ENCODE measurements at regions not wholly inside any gene's neighbourhood (a gene's known extent, or its start where the extent isn't known, plus 50 kb on each side); places are given as distances from the start of the nearest gene placed in this dataset.

DNA sequence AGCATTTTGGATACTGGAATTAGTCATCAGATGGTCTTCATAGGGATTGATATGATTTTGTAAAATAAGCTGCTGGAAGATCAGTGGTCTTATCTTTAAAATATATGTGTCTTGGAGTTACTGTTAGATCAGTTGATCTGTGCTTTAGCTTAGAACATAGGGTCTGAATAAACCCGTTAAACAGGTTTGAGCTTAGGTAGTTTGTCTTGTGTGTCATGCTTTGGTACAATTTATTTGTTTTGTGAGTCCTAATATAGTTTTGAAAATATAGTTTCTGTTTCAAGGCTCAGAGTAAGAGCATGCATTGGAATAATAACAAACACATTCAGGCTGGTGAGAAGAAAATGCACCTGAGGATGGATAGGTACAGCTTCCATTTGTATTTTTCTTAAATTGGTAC, 505.0 kb downstream of the SLC16A7 start:
- DNase-seq, result no peak
- in situ Hi-C loops (cut with HindIII; ENCODE audit: low pct_ligation_motif_present, low pct_unique_long_range_greater_than_20kb, low sequenced_read_pairs), result no loop called here

DNA sequence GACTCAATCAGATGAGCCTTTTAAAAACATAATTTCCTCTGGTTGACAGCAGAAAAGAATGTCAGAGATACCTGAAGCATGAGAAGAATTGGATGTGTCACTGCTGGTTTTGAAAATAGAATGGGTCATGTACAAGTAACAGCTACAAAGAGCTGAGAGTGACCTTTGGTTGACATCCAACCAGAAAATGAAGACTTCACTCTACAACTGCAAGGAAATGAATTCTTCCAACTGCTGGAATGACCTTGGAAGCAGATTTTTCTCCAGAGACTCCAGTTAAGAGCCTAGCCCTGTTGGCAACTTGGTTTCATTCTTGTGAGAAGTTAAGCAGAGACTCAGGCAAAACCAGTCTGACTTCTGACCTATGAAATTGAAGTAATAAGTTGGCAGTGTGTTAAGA, 505.9 kb downstream of the SLC16A7 start:
- no peak for DNase-seq
- in situ Hi-C loops (cut with HindIII; ENCODE audit: low pct_ligation_motif_present, low pct_unique_long_range_greater_than_20kb, low sequenced_read_pairs), result no loop called here

DNA sequence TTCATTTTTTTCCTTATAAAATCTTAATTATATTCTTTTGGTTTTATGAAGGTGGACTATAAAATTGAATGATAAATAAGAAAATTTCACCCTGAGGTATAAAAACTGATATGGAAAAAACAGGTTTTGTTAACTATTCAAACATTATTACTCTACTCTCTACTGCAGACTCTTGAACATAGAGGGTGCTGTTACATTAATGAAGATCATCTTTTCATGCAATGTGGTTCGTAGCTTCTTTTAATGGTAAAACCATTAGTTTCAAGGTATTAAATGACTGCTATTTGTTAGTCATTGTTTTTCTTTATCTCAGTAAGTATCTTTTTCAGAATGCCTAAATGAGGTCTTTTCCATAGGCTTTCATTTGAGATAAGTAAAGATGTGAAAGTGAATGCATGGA, 510.4 kb downstream of the SLC16A7 start:
- in situ Hi-C loops (cut with HindIII; ENCODE audit: low pct_ligation_motif_present, low pct_unique_long_range_greater_than_20kb, low sequenced_read_pairs), result no loop called here

DNA sequence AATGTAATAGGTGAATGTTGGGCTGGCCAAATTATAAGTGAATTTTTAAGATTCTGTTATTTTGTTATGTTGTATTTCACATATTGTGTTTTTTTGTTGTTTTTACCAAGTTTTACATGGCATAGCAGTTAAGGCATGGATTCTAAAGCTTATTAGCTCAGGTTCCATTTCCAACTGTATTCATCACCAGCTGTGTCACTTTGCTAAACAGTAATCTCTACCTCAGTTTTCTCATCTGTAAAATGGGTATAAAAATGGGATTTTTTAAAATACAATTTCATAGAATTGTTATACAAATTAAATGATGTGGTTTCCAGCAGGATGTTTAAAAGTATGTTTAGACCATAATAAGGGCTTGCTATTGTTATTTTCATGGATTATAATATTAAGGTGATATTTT, 512.2 kb downstream of the SLC16A7 start:
- in situ Hi-C loops (cut with HindIII; ENCODE audit: low pct_ligation_motif_present, low pct_unique_long_range_greater_than_20kb, low sequenced_read_pairs), result no loop called here
- DNase-seq, result no peak

More for the DNA sequence above, 510.4 kb downstream of the SLC16A7 start:
- peak; percentile 47 for DNase-seq

DNA sequence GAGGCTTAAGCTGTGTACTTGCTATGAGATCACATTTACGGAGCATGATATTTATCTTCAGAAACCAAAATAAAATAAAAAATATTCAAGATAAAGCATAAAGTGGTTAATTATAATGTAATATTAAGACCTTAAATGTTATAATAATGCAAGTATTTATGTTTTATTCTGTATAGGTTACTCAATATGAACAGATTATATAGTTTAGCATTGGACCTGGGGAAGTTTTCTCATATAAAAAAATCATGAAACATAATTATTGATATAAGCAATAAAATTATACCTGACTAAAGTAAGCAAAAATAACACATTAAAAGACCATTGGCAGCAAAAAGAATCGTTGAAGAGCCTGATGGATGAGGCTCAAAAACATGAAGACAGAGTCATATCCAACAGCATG, 516.2 kb downstream of the SLC16A7 start:
- no peak for DNase-seq
- in situ Hi-C loops (cut with HindIII; ENCODE audit: low pct_ligation_motif_present, low pct_unique_long_range_greater_than_20kb, low sequenced_read_pairs), result no loop called here

DNA sequence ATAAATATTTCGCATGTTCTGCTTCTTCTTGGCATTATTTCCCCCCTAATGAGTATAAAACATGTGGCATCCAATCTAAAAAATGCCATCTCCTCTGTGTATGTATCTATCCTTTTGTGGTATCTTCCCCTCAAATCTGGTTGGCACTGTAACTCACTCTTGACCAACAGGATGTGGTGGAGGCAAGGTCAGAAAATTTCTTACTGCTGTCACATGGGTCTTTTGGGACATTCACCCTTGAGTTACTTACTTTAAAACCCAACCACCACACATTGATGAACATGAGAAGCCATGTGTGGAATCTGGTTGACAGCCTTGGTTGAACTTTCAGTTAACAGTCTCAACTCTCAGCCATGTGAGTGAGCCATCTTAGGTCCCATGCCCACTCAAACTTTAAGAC, 516.9 kb downstream of the SLC16A7 start:
- in situ Hi-C loops (cut with HindIII; ENCODE audit: low pct_ligation_motif_present, low pct_unique_long_range_greater_than_20kb, low sequenced_read_pairs), result no loop called here
- no peak for DNase-seq

DNA sequence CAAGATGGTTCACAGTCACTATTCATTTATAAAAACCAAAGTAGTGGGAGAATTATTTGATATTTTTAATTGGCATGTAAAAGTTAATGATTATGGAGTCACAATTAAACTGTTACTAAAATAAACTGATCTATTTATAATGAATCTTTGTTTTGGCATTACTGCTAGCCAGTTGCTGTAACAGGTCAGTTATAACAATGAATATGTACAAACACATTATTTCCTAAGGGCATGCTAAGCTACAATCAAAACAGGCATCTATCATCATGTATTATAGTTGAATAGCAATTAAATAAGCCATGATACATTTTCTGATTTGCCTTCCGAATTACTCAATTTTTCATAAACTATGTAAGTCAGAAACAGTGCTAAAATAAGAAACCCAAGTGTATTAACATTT, 518.3 kb downstream of the SLC16A7 start:
- in situ Hi-C loops (cut with HindIII; ENCODE audit: low pct_ligation_motif_present, low pct_unique_long_range_greater_than_20kb, low sequenced_read_pairs), result no loop called here
- DNase-seq, result no peak

DNA sequence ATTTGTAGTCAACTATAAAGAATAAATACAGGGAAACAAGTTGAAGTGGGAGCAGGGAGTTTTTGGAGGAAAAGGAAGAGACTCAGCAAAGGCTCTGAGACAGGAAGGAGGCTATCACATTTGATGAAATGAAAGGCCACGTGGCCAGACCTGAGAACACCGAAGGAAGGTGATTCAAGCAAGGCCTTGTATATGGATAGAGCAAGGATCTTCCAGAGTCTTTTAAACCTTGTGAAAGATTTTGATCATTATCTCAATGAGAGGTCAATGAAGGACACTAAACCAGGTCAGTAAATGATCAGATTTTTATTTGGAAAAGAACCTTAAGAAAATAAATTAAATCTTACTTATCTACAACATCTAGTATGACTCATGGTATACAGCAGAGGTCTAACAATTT, 523.5 kb downstream of the SLC16A7 start:
- in situ Hi-C loops (cut with HindIII; ENCODE audit: low pct_ligation_motif_present, low pct_unique_long_range_greater_than_20kb, low sequenced_read_pairs), result no loop called here
- DNase-seq, result no peak

DNA sequence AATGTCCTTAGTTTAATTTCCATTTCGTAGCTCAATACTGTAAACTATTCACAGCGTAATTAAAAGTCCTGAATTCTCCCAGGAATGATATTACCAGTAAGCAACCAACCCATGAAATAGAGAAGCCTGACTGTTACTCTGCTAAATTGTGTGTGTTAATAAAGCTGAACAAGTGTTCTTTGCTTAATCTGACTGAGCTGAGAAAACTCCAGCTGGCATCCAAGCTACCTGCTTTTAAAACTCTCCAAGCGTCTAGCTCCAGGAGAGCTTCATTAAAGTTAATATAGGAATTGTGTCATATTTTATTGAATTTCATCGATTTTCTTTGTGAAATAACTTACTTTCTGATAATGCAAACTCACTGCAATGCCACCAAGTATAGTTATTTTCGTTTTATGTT, 524.4 kb downstream of the SLC16A7 start:
- no peak for DNase-seq
- in situ Hi-C loops (cut with HindIII; ENCODE audit: low pct_ligation_motif_present, low pct_unique_long_range_greater_than_20kb, low sequenced_read_pairs), result no loop called here

DNA sequence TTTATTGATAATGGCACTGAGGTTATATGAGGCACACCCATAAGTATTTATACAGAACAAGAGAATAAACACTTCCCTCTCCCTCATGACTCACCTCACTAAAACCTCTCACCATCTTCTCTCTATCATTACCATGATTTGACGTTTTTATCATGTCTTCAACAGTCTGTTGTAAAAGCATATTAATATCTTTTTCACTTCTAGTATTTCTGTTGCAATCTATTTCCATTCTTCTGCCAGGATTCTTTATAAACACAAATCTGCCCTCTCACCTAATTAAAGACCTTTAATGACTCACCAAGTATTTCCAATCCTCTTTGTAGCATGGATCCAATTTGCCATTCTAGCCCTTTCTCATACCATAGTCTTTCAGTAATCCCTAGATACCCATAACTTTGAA, 527.7 kb downstream of the SLC16A7 start:
- in situ Hi-C loops (cut with HindIII; ENCODE audit: low pct_ligation_motif_present, low pct_unique_long_range_greater_than_20kb, low sequenced_read_pairs), result no loop called here
- no peak for DNase-seq

DNA sequence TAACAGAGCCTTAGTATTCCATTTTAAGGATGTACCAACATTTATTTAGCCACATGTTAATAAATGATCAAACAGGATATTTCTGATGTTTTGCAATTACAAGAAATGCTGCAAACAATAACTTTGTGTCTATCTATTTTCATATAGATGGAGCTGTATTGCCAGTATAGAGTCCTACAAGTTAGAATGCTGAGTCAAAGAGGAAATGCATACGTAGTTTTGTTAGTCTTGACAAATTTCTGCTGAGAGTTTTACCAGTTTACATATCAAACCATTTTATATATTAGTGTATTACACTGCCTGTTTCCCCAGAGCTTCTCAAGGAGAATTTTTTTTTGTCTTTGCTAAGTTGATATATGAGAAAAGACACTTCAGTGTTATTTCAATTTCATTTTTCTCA, 541.7 kb downstream of the SLC16A7 start:
- in situ Hi-C loops (cut with HindIII; ENCODE audit: low pct_ligation_motif_present, low pct_unique_long_range_greater_than_20kb, low sequenced_read_pairs), result no loop called here

DNA sequence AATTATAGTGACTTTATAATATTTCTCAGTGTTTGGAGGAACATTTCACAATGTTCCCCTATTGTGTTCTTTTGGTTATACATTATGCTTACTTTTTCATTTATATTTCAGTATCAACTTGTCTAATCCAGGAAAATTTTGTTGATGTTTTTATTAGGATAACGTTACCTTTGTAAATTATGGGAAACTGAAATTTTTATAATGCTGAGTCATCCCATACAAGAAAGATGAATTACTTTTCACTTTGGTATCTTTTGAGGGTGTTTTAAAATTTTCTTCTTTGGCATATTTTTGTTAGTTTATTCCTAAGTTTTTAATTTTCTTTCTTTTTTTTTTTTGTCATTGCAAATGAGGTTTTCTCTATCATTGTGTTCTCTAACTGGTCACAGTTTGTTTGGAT, 542.7 kb downstream of the SLC16A7 start:
- in situ Hi-C loops (cut with HindIII; ENCODE audit: low pct_ligation_motif_present, low pct_unique_long_range_greater_than_20kb, low sequenced_read_pairs), result no loop called here
- DNase-seq, result no peak

More for the DNA sequence above, 541.7 kb downstream of the SLC16A7 start:
- DNase-seq, result no peak

DNA sequence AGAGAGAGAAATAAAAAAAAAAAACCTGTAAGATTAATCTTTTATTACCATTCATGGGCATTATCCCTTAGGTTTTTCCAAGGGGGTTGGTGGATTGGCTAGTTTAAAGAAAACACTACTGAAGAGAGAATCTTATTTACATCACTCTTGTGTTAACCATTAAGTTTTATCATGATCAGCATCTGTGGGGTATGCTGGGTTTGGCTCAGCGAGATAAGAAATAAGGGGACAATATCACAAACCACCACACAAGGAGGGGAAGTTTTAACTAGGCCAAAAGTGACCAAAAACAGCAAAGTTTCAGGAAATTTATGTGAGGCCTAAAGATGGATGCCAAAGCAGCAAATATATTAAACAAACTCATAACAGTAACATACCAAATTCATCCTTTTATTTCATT, 548.6 kb downstream of the SLC16A7 start:
- no peak for DNase-seq
- in situ Hi-C loops (cut with HindIII; ENCODE audit: low pct_ligation_motif_present, low pct_unique_long_range_greater_than_20kb, low sequenced_read_pairs), result no loop called here

DNA sequence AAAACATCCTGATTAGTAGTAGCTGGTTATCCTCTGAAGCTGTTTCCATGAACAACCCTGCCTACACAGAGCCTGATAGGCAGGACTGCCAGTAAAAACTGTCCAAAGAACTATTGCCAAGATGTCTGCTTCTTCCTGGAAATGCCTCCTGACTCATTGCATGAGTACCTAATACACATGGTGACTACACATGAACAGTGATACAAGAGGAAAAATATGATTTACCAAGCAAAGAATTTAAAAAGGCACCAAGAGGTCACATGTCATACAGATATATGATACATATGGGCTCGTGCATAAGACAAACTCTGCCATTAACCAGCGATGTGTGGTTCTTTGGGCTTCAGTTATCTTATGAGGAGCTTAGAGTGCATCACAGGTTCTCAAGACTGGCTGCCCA, 552.3 kb downstream of the SLC16A7 start:
- in situ Hi-C loops (cut with HindIII; ENCODE audit: low pct_ligation_motif_present, low pct_unique_long_range_greater_than_20kb, low sequenced_read_pairs), result no loop called here
- peak; percentile 10 for DNase-seq

DNA sequence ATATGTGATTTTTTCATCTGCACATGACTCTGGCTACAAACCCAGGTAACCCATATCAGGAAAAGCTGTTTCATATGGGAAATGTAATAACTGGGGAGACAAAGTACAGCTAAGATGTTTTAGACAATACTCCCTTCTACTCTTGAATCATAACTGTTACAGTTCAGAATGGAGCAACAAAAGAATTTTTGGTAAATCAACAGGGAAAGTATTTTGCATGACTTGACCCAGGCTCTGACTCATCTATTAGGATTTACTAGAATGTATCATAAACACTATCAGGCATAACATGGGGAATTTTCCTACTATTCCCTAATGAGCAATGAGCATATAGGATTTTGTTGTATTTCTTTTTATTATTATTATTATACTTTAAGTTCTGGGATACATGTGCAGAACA, 553.0 kb downstream of the SLC16A7 start:
- in situ Hi-C loops (cut with HindIII; ENCODE audit: low pct_ligation_motif_present, low pct_unique_long_range_greater_than_20kb, low sequenced_read_pairs), result no loop called here
- DNase-seq, result peak; percentile 46

DNA sequence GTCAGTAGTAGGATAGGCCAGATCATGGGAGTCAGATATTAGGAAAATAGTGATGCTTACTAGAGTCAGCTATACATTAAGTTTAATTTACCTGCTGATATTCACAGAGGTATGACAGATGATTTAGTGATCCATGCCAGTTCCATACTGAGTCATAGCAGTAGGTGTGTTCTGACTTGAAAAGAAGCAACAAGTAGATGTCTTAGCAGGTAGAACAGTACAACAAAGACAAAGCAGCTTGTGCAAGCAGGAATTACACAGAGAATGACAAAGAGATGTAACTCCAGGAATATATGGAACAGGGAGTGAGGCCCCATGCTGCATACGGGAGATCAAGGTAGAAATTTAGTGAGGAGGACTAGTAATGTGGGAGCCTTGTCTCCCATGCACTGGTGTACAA, 556.9 kb downstream of the SLC16A7 start:
- in situ Hi-C loops (cut with HindIII; ENCODE audit: low pct_ligation_motif_present, low pct_unique_long_range_greater_than_20kb, low sequenced_read_pairs), result no loop called here

DNA sequence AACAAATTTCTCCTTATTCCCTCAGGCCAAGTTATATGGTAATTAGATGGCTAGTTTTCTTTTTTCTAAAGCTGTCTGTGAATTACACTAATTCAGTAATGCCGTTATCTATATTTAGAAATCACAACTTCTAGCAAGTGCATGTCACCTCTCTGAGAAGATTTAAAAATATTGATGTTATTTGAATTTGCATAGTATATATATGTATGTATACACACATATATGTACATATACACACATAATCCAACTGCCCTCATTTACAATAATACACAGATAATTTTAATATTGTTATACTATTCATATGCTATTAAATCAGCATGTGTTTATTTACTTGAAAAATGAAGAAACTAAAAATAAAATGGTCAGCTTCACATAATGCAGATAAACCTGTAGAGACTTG, 563.9 kb downstream of the SLC16A7 start:
- DNase-seq, result no peak
- in situ Hi-C loops (cut with HindIII; ENCODE audit: low pct_ligation_motif_present, low pct_unique_long_range_greater_than_20kb, low sequenced_read_pairs), result no loop called here

More for the DNA sequence above, 556.9 kb downstream of the SLC16A7 start:
- DNase-seq, result no peak

DNA sequence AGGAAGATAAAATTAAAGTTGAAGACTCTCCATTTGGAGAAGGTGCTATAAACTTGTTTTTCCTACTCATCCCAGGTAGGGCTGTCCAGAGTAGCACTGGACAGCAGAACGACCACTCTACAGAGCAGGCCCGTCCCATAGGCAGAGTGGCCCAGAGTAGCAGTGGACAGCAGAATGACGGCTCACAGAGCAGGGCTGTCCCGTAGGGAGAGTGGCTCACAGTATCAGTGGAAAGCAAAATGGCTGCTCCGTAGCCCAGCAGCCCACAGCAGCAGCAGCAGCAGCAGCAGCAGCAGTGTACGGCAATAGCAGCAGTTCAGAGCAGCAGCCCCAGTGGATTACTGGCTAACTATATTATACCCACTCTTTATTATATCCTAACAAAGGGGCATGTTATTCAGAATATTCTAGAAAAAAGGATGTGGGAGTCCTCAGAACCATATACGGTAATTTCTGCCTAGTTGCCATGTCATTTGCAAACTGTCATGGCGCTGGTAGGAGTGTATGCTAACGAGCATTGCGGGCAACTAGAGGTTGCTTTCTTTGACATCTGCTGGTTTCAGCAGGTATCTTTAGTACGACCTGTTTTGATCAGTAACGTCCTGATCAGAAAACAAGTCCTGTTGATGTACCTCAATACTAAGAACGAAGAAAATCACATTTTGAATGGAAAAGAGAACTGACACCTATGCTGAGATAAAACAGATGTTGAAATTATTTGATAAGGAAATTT, 567.3 kb downstream of the SLC16A7 start:
- in situ Hi-C loops (cut with HindIII; ENCODE audit: low pct_ligation_motif_present, low pct_unique_long_range_greater_than_20kb, low sequenced_read_pairs), result no loop called here
- DNase-seq, result no peak

DNA sequence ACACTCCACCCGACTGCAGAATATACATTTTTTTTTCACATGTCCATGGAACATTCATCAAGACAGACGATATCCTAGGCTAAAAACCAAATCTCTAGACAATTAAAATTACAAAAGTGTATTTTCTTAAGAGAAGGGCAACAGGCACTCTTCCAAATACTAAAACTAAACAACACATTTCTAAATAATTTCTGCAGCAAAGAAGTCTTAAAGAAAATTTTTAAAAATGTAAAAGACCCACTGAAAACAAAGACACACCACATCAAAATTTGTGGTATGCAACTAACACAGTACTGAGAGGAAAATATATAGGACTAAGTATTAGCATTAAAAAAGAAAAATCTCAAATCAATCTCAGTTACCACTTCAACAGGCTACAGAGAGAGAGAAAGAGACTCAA, 570.0 kb downstream of the SLC16A7 start:
- no peak for DNase-seq
- in situ Hi-C loops (cut with HindIII; ENCODE audit: low pct_ligation_motif_present, low pct_unique_long_range_greater_than_20kb, low sequenced_read_pairs), result no loop called here

DNA sequence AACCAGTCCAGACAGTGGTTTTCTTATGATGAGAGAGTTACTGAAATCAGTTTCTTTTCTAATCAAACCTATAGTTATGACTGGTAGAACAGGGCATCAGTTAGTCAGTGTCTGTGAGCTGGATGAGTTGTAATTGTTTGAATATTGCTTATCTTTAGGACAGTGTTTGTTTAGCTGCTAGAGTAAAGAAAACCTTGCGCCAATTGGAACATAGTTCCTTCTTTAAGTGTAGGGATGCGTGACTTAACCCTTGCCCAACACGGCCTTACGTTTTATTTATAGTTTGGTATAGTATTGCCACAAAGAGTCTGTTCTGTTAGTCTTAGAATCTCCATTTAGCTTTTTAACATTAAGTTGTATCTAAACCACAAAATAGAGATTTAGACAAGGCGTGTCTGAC, 572.6 kb downstream of the SLC16A7 start:
- DNase-seq, result no peak
- in situ Hi-C loops (cut with HindIII; ENCODE audit: low pct_ligation_motif_present, low pct_unique_long_range_greater_than_20kb, low sequenced_read_pairs), result no loop called here

DNA sequence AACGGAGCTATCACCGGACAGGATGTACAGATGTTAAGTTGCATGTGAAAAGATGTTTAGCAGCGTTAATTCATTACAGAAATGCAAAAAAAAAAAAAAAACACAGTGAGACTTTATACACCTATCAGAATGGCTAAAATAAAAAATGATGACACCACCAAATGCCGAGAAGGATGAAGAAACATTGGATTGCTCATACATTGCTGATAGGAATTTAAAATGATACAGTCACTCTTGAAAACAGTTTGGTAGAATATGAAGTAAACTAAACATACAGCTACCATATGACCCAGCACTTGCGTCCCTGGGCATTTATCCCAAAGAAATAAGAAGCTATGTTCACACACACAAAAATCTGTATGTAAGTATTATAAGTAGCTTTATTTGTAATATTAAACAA, 574.1 kb downstream of the SLC16A7 start:
- DNase-seq, result no peak
- in situ Hi-C loops (cut with HindIII; ENCODE audit: low pct_ligation_motif_present, low pct_unique_long_range_greater_than_20kb, low sequenced_read_pairs), result no loop called here

Data from ACHN (cell line).